Myocyte (in vitro differentiated cells): ENCODE measurements at regions not wholly inside any gene's neighbourhood (a gene's known extent, or its start where the extent isn't known, plus 50 kb on each side); places are given as distances from the start of the nearest gene placed in this dataset.
A peak's percentile ranks its signal among the peaks of the same experiment; 100 is the strongest.

Experiments
- DNase-seq: peaks from one replicate; pipeline ENCODE4 v3.0.0-alpha.2; 2012; ENCODE audit warnings: low read depth

DNA sequence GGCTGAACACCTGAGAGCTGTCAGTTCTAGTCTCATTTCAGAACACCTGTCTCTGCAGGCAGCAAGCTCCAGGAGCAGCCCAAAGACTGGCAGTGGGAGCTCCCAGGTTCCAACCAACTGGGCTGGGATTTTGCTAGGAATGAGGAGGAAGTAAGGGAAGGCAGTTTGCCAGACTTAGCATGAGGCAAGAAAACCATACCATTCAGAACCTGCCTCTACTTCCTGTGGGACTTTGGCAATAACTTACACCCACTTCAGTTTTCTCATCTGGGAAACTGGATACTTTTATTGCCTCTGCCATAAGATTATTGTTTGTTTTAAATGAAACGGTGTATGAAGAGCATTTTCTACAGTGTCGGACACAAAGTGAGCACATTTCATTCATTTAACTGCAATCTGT is 363.7 kb upstream of the ISX start:
- no peak for DNase-seq

DNA sequence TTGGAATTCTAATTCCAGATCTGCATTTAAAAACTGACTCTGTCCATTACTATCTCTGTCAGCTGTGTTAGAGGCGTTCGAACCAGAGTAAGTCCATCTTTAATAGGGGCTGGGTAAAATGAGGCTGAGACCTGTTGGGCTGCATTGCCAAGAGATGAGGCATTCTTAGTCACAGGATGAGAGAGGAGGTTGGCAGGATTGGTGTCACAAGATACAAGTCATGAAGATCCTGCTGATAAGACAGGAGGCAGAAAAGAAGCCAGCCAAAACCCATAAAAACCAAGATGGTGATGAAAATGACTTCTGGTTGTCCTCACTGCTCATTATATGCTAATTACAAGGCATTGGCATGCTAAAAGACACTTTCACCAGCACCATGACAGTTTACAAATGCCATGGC is 356.3 kb upstream of the ISX start:
- DNase-seq: no peak

DNA sequence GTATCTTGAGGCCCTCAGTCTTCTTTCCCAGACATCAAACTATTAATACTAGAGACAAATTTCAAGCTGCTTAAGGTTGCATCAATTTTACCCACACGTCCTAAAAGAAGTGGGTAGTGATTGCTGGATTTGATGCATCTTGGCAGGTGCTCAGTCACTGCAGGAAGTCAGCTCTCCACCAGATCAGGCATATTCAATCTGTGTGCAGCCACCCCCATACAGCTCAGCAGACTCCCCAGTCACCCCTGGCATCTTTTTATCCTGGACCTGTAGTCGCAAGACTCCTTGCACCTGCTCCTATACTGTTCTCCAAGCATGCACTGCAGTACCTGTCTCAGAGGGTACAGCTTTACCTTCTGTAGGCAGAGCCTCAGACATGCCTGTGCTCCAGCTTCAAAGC is 343.1 kb upstream of the ISX start:
- no peak for DNase-seq

DNA sequence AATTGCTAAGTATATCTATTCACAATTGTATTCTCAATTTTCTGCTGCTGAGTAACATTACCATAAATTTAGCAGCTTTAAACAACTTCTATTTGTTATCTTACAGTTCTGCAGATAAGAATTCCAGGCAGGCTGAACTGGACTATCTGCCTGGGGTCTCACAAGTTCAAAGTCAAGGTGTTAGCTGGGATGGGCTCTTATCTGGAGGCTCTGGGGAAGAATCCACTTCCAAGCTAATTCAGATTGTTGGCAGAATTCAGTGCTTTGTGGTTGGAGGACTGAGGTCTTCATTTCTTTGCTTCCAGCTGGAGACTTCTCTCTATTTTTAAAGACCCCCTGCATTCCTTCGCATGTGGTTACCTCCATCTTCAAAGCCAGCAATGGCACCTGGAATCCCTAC is 329.9 kb upstream of the ISX start:
- no peak for DNase-seq

DNA sequence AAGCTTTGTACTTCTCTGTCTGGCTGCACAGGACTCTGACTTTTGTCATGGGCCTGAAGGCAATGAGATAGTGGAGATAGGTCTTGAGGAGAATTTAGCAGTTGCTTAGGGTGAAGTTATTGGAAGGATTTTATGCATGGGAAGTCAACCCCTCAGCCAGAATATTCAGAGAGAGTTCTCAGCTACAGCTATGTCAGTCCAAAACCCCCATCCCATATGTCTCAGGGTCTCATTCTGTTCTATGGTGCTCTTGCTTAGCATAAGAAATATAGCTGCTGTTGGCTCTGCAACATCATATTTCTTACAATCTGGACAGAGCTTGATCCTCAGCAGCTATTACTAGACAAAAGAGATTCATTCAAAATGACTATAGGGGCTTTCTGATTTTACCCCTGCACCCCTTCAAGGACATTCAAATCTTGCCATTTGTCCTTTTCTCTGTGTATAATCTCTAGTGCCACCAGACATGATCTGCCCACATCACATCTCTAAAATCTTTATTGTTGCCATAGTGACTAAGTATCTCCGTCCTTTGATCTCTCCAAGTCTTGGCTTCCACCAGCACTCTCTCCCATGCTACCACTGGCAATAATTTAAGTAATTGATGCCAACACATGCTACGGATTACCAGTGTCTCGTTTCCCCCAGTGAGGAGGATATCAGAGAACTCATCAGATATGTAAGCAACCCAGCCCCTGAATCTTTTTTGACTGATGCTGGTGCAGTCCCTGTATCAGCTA is 327.1 kb upstream of the ISX start:
- DNase-seq: no peak

DNA sequence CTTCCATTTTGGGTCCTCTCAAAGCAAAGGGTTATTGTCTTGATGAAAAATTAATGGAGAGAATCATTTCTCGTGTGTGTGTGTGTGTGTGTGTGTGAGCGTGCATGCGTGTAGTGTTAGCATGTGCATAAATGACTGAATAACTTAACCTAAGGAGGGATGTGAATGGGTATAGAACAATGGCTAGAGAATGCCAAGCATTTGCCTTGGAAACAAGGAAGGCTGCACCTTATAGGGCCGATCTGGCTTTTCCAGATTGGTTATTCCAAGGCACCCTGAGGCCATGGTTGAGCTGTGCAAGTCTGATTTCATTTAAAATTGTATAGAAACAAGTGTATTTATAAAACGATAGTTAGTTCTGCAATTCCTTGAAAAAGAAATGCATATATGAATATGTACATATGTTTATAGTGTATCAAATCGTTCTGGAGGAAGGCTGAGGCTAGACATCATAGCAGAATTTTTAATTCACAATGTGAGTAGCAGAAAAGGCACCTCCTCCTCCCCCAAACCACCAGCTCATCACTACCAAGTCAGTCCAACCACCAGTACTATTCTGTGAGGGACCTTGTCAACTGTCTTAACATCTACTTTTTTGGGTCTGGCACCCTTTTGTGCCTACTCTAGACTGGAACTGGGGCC is 322.7 kb upstream of the ISX start:
- DNase-seq: no peak

DNA sequence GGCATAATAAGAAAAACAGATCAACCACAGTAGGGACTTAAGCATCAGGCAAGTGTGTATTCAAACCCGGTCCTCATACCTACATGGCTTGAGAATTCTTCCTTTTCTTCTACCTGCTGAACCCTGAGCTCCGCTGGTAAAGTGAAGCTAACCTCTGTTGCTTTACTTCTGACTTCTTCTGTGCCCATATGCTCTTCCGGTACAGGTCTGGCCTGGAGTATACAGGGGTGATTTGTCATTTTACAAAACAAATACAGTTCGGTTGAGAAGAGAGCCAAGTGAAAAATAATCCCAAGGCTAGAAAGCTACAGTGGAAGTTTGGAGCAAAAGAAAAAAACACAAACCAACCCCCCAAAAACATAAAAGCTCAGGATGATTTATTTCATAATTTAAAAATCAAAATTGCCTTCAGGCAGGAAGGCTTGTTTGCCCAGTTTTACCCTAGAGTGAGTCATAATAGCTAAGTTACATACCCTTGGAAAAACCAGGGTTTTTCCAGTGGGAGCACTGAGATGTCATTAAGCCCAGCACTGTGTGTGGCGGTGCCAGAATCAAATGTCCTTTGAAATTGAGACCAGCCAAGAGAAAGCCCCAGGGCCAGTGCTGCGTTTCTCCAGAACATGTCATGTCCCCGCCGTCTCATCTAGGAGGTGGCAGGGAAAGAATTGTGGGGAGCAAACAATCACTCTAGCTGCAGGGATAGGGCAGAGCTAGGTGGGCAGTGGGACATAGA is 305.5 kb upstream of the ISX start:
- no peak for DNase-seq

DNA sequence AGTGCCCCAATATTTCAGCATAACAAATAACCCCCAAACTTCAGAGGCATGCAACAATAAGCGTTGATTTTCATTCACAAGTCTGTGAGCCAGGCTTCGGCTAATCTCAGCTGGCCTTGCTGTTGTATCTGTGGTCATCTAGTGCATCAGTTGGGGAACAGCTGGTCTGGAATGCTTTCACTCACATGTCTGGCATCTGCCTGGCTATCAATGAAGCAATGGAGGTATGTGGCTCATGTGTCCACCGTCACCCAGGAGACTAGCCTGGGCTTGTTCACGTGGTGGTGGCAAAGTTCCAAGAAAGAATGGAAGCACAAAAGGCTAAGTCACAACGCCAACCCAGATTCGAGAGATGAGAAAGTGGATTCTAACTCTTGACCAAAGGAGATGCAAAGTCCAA is 304.8 kb upstream of the ISX start:
- DNase-seq: peak; percentile 11

DNA sequence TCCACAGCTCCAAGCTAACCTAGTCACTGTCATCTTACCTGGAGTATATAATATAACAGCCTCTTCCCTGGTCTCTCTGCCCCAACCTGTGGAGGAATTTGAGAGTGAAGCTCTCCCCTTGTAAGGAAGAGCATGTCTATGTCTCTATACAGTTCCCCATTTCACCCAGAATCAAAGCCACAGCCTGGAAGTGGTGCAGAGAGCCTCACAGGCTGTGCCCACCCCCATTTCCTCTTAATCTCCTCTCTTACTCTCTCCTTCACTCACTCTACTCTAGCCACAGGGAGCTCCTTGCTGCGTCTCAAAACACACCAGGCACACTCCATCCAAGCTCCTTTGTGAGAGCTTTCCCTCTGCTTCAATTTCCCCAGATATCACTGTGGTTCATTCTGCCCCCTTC is 302.5 kb upstream of the ISX start:
- no peak for DNase-seq

DNA sequence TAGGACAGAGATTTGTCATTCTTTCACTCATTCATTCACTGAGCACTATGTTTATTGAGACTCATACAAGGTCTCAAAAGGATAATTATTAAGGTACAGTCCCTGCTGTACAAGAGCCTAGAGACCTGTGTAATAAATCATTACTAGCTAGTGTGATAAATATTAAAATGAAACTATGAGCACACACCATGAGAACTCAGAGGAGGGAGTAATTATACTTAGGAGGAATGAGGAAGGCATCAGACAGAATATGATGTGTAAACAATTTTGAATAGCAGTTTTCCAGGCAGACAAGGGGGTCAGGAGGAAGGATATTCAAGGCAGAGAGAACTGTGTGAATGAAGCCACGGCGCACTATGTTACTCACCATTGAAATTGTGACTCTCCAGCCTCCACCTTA is 300.8 kb upstream of the ISX start:
- DNase-seq: no peak

DNA sequence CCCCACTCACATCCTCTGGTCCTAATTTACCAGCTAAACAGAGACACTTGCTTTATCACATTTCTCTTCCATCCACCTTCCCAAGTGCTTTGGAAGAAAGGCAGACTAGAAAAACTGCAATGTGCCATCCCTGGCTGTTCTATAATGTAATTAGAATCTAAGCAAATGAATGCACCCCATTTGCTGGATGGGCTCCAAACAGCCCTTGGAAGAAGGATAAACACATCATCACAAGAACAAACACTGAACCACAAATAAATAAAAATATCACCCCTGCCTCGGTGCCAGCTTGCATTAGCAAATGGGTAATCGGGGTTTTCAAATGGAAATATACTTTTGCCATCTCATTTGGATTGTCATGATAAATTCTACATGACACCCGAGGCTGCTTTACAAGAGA is 296.6 kb upstream of the ISX start:
- no peak for DNase-seq

DNA sequence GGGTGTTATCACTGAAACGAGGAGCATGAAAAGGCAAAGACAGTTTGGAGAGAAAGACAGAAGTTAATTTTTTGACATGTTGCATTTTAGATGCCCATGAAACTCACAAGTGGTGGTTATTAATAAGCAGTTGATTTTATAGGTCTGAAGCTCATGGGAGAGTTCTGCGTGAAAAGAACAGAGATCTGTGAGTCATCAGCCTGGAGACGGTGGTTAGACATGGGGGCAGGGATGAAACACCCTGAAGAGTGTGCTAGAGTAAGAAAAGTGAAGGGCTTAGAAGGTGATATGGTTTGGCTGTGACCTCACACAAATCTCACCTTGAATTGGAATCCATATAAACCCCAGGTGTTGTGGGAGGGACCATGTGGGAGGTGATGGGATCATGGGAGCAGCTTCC is 289.1 kb upstream of the ISX start:
- DNase-seq: no peak

DNA sequence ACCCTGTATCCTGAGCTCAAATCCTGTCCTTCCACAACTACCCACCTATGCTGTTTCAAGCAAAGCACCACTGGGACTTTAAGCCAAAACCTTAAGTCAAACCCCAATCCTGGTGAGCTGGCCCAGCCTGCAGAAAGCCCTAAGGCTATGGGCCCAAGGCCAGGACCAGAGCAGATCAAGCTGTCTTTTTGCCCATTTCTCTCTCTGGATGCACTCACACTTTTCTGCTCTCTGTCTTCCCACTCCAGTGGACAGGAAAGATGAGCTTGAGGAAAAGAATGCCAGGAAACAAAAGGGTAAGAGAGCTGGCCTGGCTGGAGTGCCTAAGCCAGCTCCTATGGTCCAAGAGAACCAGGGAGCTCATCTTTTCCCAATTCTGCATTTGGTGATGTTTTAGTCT is 284.3 kb upstream of the ISX start:
- DNase-seq: no peak

DNA sequence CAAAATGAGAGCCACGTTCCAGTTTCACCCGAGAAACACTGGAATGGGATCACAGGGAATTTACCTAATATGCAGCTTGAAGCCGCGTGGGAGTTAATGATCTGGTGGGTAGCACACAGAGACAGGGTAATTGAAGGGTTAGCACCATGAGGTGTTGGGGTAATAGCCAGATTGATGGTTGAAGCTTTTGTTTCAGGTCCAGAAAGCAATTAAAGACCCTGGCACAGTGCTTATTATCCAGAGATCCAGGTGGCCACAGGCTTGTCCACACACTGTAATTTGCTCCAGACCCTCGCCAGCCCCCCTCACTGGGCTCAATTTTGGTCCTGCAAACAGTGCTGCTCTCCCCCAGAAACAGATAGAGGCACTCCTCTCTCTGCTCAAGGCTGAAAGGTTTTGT is 282.5 kb upstream of the ISX start:
- no peak for DNase-seq

DNA sequence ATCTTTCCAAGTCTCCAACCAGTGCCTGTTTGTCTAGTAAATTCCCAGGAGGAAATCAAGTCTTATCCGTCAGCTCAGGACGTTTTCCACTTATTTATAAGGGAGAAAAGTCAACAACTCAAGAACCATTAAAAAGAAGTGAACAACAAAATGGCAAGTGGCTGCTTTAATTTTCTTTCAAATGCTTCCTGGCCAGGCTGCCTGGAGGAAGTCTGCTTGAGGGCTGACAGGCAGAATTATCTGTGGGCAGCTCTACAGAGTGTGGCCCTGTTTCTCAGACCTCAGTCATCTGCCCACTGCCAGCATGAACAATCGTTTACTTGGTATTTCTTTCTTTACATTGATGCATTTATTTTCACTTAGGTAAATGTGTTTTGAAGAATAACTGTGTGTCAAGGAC is 281.9 kb upstream of the ISX start:
- no peak for DNase-seq

DNA sequence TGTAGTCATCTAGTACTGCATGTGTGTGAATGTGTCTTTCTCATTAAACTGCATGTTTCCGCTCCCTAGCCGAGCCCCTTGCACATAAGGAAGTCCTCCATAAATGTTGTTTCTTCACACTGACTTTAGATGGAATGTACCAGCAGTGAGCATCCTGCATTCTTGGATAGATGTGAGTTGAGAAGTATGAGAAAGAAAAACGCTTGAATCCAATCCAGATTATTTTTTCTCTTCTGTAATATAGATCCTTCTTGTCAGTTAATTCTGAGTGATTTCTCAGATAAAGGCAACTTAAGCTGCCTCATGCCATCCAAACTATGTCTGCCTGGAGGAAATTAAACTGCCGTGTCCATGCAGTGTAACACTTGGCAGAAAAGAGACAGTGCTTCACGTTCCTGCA is 268.1 kb upstream of the ISX start:
- DNase-seq: no peak

DNA sequence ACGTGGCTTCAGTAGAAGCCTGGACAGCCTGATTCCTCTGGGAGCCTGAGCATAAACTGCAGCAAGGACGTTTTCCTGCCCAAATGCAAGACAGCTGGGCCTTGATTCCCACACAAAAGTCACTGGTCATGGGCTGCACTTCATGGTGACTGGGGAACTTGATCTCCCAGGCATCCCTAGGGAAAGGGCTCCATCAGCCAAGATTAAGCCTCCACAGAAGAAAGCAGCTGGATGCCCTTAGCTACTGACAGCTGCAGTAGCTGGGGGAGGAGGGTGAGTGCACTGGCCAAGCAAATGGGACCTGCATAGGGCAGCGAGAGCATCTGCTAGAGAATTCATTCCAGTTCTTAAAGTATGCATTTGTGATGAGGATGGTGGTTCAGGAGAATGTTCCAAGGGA is 267.4 kb upstream of the ISX start:
- DNase-seq: peak; percentile 2

DNA sequence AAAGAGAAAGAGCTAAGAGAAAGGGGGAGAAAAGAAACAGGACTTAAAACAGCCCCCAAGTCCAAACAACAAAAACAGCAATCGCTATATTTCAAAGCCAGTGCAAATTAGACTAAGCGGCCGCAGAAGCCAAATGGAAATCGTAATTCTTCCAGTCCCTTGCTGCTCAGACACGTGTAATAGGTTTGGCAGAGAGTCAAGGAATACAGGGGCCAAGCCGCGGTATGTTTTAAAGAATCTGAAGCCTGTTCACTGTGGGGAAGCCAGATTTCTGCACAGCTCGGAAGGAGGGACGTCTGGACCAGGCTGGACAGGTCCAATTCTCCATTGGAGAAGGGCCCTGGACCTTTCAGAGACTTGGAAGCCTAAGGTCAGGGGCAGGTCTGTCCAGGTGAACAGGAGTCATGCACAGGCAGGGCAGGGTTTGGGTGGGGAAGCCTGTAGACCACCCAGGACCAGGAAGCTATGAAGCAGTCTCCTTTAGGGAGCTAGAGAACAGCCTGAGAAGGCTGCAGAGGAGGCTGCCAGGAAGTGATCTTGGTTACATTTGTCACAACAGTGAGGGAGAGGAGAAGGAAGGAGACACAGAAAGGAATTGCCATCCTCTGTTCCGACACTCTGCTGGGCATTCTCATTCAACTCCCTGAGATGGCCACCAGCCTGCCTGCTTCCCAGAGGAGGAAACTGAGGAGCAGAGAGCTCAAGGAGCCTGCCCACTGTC is 265.5 kb upstream of the ISX start:
- DNase-seq: peak; percentile 2

DNA sequence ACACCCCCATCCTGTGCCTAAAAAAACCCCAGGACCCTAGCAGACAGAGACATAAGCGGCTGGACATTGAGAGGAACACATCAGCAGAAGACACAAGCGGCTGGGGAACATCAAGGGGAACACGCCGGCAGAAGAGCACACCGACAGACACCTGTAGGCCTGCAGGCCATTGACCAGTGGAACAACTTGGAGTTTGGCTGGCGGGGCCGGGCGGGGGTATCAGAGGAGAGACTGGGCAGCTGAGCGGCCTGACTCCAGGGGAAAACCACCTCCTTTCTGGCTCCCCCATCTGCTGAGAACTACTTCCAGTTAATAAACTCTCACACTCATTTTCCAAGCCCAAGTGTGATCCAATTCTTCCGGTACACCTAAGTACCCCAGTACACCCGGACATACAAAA is 264.7 kb upstream of the ISX start:
- no peak for DNase-seq

DNA sequence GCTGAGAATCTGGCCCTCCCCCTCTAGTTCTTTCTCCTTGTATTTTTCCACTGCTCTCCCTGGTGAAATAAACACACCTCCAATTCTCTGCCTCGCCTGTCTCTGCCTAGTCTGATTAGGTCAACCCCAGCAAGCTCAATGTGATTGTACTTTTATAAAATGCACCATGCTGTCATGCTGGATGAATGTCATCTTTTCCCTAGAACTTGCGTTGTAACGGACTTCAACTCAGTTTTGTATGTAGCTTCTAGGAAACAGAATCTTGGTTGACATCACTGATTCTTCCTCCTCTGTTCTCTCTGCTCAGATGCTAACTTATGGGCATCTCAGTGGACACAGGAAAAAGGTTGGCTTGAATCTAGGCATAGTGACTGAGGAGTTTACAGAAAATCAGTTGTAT is 261.9 kb upstream of the ISX start:
- DNase-seq: no peak

DNA sequence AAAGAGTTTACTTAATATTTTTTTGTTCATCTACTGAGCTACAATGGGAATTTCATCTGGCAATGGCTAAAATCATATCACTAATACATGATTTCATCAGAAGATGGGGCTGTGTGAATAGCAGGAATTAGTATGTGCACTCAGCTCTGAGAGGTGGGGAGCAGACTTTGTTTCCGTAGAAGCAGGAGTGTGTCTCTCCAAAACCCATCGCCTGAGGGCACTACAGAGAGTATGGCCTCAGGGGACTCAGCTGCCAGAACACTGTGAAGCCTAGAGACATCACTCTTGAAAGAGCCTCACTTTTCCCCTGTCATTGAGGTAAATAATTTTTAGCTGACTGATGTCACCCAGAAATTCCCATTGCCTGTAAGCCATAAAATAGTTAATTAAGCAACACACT is 261.4 kb upstream of the ISX start:
- no peak for DNase-seq

DNA sequence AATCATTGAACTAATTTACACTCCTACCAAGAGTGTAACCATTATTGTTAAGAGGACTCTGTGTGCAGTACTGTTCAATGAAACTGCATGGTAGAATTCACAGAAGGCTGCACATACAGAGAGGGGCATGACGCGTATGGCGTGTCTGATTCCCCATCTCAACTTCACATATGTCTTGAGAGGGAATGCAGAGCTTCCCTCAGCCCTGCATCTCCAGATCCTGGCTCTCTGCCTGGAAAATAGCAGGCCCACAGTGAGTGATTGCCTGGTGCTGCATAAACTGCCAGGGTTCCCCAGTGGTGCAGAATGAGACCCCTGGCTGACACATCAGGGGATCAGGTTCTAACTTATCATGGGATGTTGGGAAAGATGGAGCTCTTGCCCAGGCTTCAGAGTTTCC is 260.2 kb upstream of the ISX start:
- DNase-seq: no peak
